Thyroid gland (tissue), 4 donors: ENCODE measurements at regions not wholly inside any gene's neighbourhood (a gene's known extent, or its start where the extent isn't known, plus 50 kb on each side); places are given as distances from the start of the nearest gene placed in this dataset.

Source experiments
- DNase-seq, 2 donors: peaks; one replicate each; pipeline ENCODE4 v3.0.0-alpha.2; 2019
- H3K27ac ChIP-seq, 3 donors: fragments of 200-600 bp; sonication (generic); 1 replicate in 2 of 3; 2 replicates in 1 of 3; pipeline ENCODE4 v1.5.1; 2016 to 2019; ENCODE audit warnings: mild to moderate bottlenecking in 1 of 3, moderate library complexity in 1 of 3
- H3K27me3 ChIP-seq: fragments of 200-600 bp; sonication (generic); one replicate; pipeline ENCODE4 v1.5.1; 2019
- H3K36me3 ChIP-seq, 2 donors: fragments of 200-600 bp; sonication (generic); one replicate each; pipeline ENCODE4 v1.5.1; 2016 to 2019
- H3K4me1 ChIP-seq, 2 donors: fragments of 200-600 bp; sonication (generic); one replicate each; pipeline ENCODE4 v1.5.1; 2017 to 2019
- H3K4me3 ChIP-seq, 3 donors: fragments of 200-600 bp; sonication (generic); replicated peaks in 1 of 3; 1 replicate in 2 of 3; 2 replicates in 1 of 3; pipeline ENCODE4 v1.5.1; 2016; ENCODE audit warnings: mild to moderate bottlenecking in 1 of 3
- H3K9me3 ChIP-seq: fragments of 200-600 bp; sonication (generic); one replicate; pipeline ENCODE4 v1.5.1; 2017
- POLR2A ChIP-seq, 2 donors: fragments of 450-650 bp; IDR thresholded peaks; one replicate each; pipeline ENCODE4 v1.6.1; 2017; ENCODE audit warnings: antibody characterized with exemption in 2 of 2, mild to moderate bottlenecking in 2 of 2, moderate library complexity in 1 of 2
- WGBS, 2 donors: methylation state at CpG; one replicate each; pipeline ENCODE4 v1.1.5; 2017; 5-methylcytosine and 5-hydroxymethylcytosine counted together
- intact Hi-C: fragments of 100-400 bp; cut with DNase I; formaldehyde crosslinking; loops from one replicate; pipeline ENCODE4 v1.15.1; 2023
- TF ChIP-seq, protein P1 (sequence below), 6 experiments: fragments of 200-600 bp in 3 of 6; fragments of 450-650 bp in 3 of 6; sonication (generic) in 3 of 6; IDR thresholded peaks; one replicate each; pipeline ENCODE4 v1.5.1; 2016 to 2019; ENCODE audit warnings: antibody characterized with exemption in 6 of 6, mild to moderate bottlenecking in 2 of 6, inconsistent platforms in 1 of 6, moderate library complexity in 1 of 6

- intact Hi-C loops, result no loop called here
- no peaks in the 10 kb centered on the region for H3K4me1 ChIP-seq
- no peaks in the 10 kb centered on the region for H3K36me3 ChIP-seq
- H3K27me3 ChIP-seq, result no peaks in the 10 kb centered on the region
- 61 to 63% methylated on average over 8 to 9 of the region's 10 CpGs for WGBS, 2 donors
- no peak for TF ChIP-seq POLR2A (IDR thresholded peaks at IDR 0.05)
- TF ChIP-seq, protein P1, sequence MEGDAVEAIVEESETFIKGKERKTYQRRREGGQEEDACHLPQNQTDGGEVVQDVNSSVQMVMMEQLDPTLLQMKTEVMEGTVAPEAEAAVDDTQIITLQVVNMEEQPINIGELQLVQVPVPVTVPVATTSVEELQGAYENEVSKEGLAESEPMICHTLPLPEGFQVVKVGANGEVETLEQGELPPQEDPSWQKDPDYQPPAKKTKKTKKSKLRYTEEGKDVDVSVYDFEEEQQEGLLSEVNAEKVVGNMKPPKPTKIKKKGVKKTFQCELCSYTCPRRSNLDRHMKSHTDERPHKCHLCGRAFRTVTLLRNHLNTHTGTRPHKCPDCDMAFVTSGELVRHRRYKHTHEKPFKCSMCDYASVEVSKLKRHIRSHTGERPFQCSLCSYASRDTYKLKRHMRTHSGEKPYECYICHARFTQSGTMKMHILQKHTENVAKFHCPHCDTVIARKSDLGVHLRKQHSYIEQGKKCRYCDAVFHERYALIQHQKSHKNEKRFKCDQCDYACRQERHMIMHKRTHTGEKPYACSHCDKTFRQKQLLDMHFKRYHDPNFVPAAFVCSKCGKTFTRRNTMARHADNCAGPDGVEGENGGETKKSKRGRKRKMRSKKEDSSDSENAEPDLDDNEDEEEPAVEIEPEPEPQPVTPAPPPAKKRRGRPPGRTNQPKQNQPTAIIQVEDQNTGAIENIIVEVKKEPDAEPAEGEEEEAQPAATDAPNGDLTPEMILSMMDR (IDR thresholded peaks at IDR 0.05), result peak in 1 of 6 experiments; percentile 9
- H3K27ac ChIP-seq, result no peak overlapping the region
- no peaks in the 10 kb centered on the region for H3K9me3 ChIP-seq
- H3K4me3 ChIP-seq, result no peak overlapping the region
- no peak for DNase-seq
Observed at GRCh38 chr21:43269440-43269839, 100.6 kb downstream of the CRYAA start.

- H3K36me3 ChIP-seq, result no peaks in the 10 kb centered on the region
- no peaks in the 10 kb centered on the region for H3K4me1 ChIP-seq
- H3K27me3 ChIP-seq, result no peaks in the 10 kb centered on the region
- no peak overlapping the region for H3K4me3 ChIP-seq
- TF ChIP-seq POLR2A (IDR thresholded peaks at IDR 0.05), result no peak
- TF ChIP-seq, protein P1 (IDR thresholded peaks at IDR 0.05), result no peak
- intact Hi-C loops, result no loop called here
- H3K27ac ChIP-seq, result no peak overlapping the region
- no peak for DNase-seq
- no peaks in the 10 kb centered on the region for H3K9me3 ChIP-seq
- WGBS, 2 donors, result 80% methylated on average over 12 of the region's 12 CpGs; no CpG with 5 or more reads in 1 of the 2 donors
Observed at GRCh38 chr21:43268804-43269186, 100.0 kb downstream of the CRYAA start.

- 91 to 97% methylated on average over 6 to 9 of the region's 9 CpGs for WGBS, 2 donors
- intact Hi-C loops, result no loop called here
- Histone ChIP-seq H3K27ac (no peak overlapping the region), H3K4me3 (no peak overlapping the region), H3K36me3 (no peaks in the 10 kb centered on the region), H3K27me3 (no peaks in the 10 kb centered on the region), H3K9me3 (no peaks in the 10 kb centered on the region), H3K4me1 (no peaks in the 10 kb centered on the region)
- no peak for DNase-seq
- TF ChIP-seq, protein P1 (IDR thresholded peaks at IDR 0.05), result no peak
- no peak for TF ChIP-seq POLR2A (IDR thresholded peaks at IDR 0.05)
Observed at GRCh38 chr21:43268086-43268803, 99.4 kb downstream of the CRYAA start.

- no peak overlapping the region for H3K4me3 ChIP-seq
- no peaks in the 10 kb centered on the region for H3K36me3 ChIP-seq
- 88 to 94% methylated on average over 14 to 15 of the region's 15 CpGs for WGBS, 2 donors
- no peaks in the 10 kb centered on the region for H3K9me3 ChIP-seq
- H3K27ac ChIP-seq, result no peak overlapping the region
- H3K4me1 ChIP-seq, result no peaks in the 10 kb centered on the region
- no peak for DNase-seq
- H3K27me3 ChIP-seq, result no peaks in the 10 kb centered on the region
- intact Hi-C loops, result no loop called here
- TF ChIP-seq, protein P1 (IDR thresholded peaks at IDR 0.05), result no peak
- TF ChIP-seq POLR2A (IDR thresholded peaks at IDR 0.05), result no peak
Observed at GRCh38 chr21:43267391-43268085, 98.7 kb downstream of the CRYAA start.

DNA sequence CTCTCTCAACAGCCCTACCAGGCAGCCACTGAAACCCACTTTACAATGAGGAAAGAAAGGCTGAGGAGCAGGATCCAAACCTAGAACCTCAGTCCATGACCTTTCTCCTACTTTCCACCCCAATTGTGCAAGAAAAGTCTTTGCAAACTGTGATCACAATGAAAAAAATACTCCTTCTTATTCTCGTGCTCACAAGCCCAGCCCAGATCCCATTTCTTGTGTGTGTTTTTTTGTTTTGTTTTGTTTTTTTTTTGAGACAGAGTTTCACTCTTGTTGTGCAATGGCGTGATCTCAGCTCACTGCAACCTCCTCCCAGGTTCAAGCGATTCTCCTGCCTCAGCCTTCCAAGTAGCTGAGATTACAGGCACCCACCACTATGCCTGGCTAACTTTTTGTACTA is 97.7 kb downstream of the CRYAA start:
- no peaks in the 10 kb centered on the region for H3K27me3 ChIP-seq
- no peak overlapping the region for H3K4me3 ChIP-seq
- H3K9me3 ChIP-seq, result no peaks in the 10 kb centered on the region
- 78 to 81% methylated on average over 3 of the region's 3 CpGs for WGBS, 2 donors
- no peak for TF ChIP-seq POLR2A (IDR thresholded peaks at IDR 0.05)
- no peak overlapping the region for H3K27ac ChIP-seq
- DNase-seq, result no peak
- H3K36me3 ChIP-seq, result no peaks in the 10 kb centered on the region
- H3K4me1 ChIP-seq, result no peaks in the 10 kb centered on the region
- intact Hi-C loops, result no loop called here
